Testis (tissue), 2 donors: ENCODE measurements at regions not wholly inside any gene's neighbourhood (a gene's known extent, or its start where the extent isn't known, plus 50 kb on each side); places are given as distances from the start of the nearest gene placed in this dataset.
"Not testable (repeated sequence)": the region's sequence is repeated elsewhere in the genome, so short reads cannot be mapped to it uniquely, and the experiment has no call there.

Source experiments
- CTCF ChIP-seq, 3 experiments: fragments of 450-650 bp in 2 of 3; fragments of 200-600 bp in 1 of 3; sonication (generic) in 1 of 3; IDR thresholded peaks; one replicate each; pipeline ENCODE4 v1.5.1; 2016 to 2019; ENCODE audit warnings: antibody characterized with exemption in 3 of 3, mild to moderate bottlenecking in 2 of 3, moderate library complexity in 1 of 3
- POLR2A ChIP-seq: fragments of 450-650 bp; IDR thresholded peaks from one replicate; pipeline ENCODE4 v1.6.1; 2017; ENCODE audit warnings: antibody characterized with exemption, mild to moderate bottlenecking, moderate library complexity

DNA sequence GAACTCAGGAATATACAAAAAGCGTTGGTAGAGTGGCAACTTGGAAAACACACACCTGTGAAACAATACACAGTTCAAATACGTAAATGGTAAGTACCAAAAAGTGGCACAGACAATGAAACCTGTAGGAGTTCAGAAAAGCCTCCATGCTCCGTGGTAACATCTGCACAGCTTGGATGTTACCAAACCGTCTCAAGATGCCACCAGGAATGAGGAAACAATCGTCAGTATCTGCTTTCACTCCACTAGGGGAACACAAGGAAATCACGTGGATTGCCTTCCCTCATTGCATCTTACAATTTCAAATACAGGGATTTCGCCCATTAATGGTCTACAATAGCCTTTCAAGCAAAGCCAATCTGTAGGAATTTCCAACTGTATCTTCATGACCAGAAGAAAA, 224.6 kb upstream of the LRRC61 start:
- TF ChIP-seq CTCF (IDR thresholded peaks at IDR 0.05); POLR2A: not testable (repeated sequence)
